Parathyroid adenoma (tissue), 2 donors: ENCODE measurements at regions not wholly inside any gene's neighbourhood (a gene's known extent, or its start where the extent isn't known, plus 50 kb on each side); places are given as distances from the start of the nearest gene placed in this dataset.

ENCODE experiments used
- H2AFZ ChIP-seq: fragments of 300-600 bp; sonication (generic); one replicate; pipeline ENCODE4 v1.7.0; 2017; ENCODE audit warnings: antibody characterized with exemption, mild to moderate bottlenecking
- H3K27ac ChIP-seq: fragments of 300-600 bp; sonication (generic); one replicate; pipeline ENCODE4 v1.7.0; 2017
- H3K27me3 ChIP-seq: fragments of 300-600 bp; sonication (generic); one replicate; pipeline ENCODE4 v1.7.0; 2017; ENCODE audit warnings: low read length; ENCODE audit not compliant: control insufficient read depth, insufficient read depth
- H3K36me3 ChIP-seq: fragments of 300-600 bp; sonication (generic); one replicate; pipeline ENCODE4 v1.7.0; 2017; ENCODE audit warnings: low read length; ENCODE audit not compliant: control insufficient read depth, insufficient read depth
- H3K4me1 ChIP-seq: fragments of 300-600 bp; sonication (generic); one replicate; pipeline ENCODE4 v1.7.0; 2017; ENCODE audit warnings: control low read depth
- H3K4me2 ChIP-seq: fragments of 300-600 bp; sonication (generic); one replicate; pipeline ENCODE4 v1.7.0; 2017; ENCODE audit warnings: low read length
- H3K4me3 ChIP-seq: fragments of 300-600 bp; sonication (generic); one replicate; pipeline ENCODE4 v1.7.0; 2017; ENCODE audit warnings: low read depth, low read length
- H3K79me2 ChIP-seq: fragments of 300-600 bp; sonication (generic); one replicate; pipeline ENCODE4 v1.7.0; 2017; ENCODE audit warnings: control low read depth
- H3K9ac ChIP-seq: fragments of 300-600 bp; sonication (generic); one replicate; pipeline ENCODE4 v1.7.0; 2017; ENCODE audit warnings: mild to moderate bottlenecking
- H3K9me3 ChIP-seq: fragments of 300-600 bp; sonication (generic); one replicate; pipeline ENCODE4 v1.7.0; 2017; ENCODE audit warnings: low read length; ENCODE audit not compliant: control insufficient read depth
- CTCF ChIP-seq: fragments of 300-600 bp; sonication (generic); IDR thresholded peaks from one replicate; pipeline ENCODE4 v1.7.0; 2017; ENCODE audit warnings: antibody characterized with exemption, mild to moderate bottlenecking
- donor health status: primary hyperparathyroidism.

GRCh38 chr6:92922216-92922806 lies 497.0 kb downstream of the EPHA7 start:
- Histone ChIP-seq H3K36me3 (no peaks in the 10 kb centered on the region), H3K4me3 (no peak overlapping the region), H3K4me2 (no peak overlapping the region), H2AFZ (no peak overlapping the region), H3K9ac (no peak overlapping the region), H3K27ac (no peak overlapping the region), H3K79me2 (no peaks in the 10 kb centered on the region), H3K4me1 (no peaks in the 10 kb centered on the region), H3K27me3 (no peaks in the 10 kb centered on the region), H3K9me3 (no peaks in the 10 kb centered on the region)
- TF ChIP-seq CTCF: no peak

- Histone ChIP-seq H3K27ac (no peak overlapping the region), H3K4me2 (no peak overlapping the region), H3K79me2 (no peaks in the 10 kb centered on the region), H3K36me3 (no peaks in the 10 kb centered on the region), H2AFZ (no peak overlapping the region), H3K4me3 (no peak overlapping the region), H3K9ac (no peak overlapping the region), H3K27me3 (no peaks in the 10 kb centered on the region), H3K9me3 (no peaks in the 10 kb centered on the region), H3K4me1 (no peaks in the 10 kb centered on the region)
- TF ChIP-seq CTCF: no peak
Observed at GRCh38 chr6:92915466-92915865, 503.9 kb downstream of the EPHA7 start.

- Histone ChIP-seq H3K9ac (no peak overlapping the region), H3K79me2 (no peaks in the 10 kb centered on the region), H2AFZ (no peak overlapping the region), H3K27me3 (no peaks in the 10 kb centered on the region), H3K27ac (no peak overlapping the region), H3K9me3 (no peaks in the 10 kb centered on the region), H3K4me3 (no peak overlapping the region), H3K36me3 (no peaks in the 10 kb centered on the region), H3K4me2 (no peak overlapping the region), H3K4me1 (no peaks in the 10 kb centered on the region)
- no peak for TF ChIP-seq CTCF
Observed at GRCh38 chr6:92911301-92911700, 508.1 kb downstream of the EPHA7 start.

- no peak overlapping the region for H3K27ac ChIP-seq
Observed at GRCh38 chr6:92910646-92911045, 508.7 kb downstream of the EPHA7 start.

More at GRCh38 chr6:92910646-92911045, 508.7 kb downstream of the EPHA7 start:
- Histone ChIP-seq H3K36me3 (no peaks in the 10 kb centered on the region), H3K4me1 (no peaks in the 10 kb centered on the region), H3K9me3 (no peaks in the 10 kb centered on the region), H3K79me2 (no peaks in the 10 kb centered on the region), H3K27me3 (no peaks in the 10 kb centered on the region), H3K4me2 (no peak overlapping the region), H3K9ac (no peak overlapping the region), H2AFZ (no peak overlapping the region), H3K4me3 (no peak overlapping the region)
- no peak for TF ChIP-seq CTCF
